CD4-positive, alpha-beta T cell (primary cell): ENCODE measurements at regions not wholly inside any gene's neighbourhood (a gene's known extent, or its start where the extent isn't known, plus 50 kb on each side); places are given as distances from the start of the nearest gene placed in this dataset.

Experiments
- ATAC-seq: fragments of 200-7000 bp; cut with Tn5 transposase; one replicate; pipeline ENCODE4 v1.10.0; 2022; ENCODE audit warnings: mild to moderate bottlenecking; ENCODE audit not compliant: poor library complexity
- CTCF ChIA-PET: fragments of 350-600 bp; sonication (Branson Sonifier 250); formaldehyde crosslinking; loops from one replicate; lab custom pipeline; 2021; ENCODE audit warnings: antibody characterized with exemption, inconsistent platforms; lab: Charles Lee
- POLR2A ChIA-PET: fragments of 350-600 bp; sonication (Branson Sonifier 250); formaldehyde crosslinking; loops from one replicate; lab custom pipeline; 2021; ENCODE audit warnings: antibody characterized with exemption, inconsistent platforms; lab: Charles Lee
- DNase-seq, 14 experiments: peaks; one replicate each; pipeline ENCODE4 v3.0.0-alpha.2; 2013 to 2020; ENCODE audit warnings: mixed read lengths in 2 of 14
- H3K27ac ChIP-seq, 2 donors: one replicate each; pipeline versions ENCODE4 v1.5.1 to v1.7.0; 2013; ENCODE audit warnings: low read length in 2 of 2, low read depth in 1 of 2, mild to moderate bottlenecking in 1 of 2
- H3K27me3 ChIP-seq, 2 experiments: 1 replicate in 1 of 2; 2 replicates in 1 of 2; pipeline versions ENCODE4 v1.6.1 to v1.7.0; 2013; ENCODE audit warnings: low read length in 2 of 2, control low read depth in 1 of 2, mild to moderate bottlenecking in 1 of 2, moderate library complexity in 1 of 2; ENCODE audit not compliant: insufficient read depth in 2 of 2, control insufficient read depth in 1 of 2
- H3K36me3 ChIP-seq: one replicate; pipeline ENCODE4 v1.6.1; 2013; ENCODE audit warnings: low read length, control low read depth; ENCODE audit not compliant: insufficient read depth
- H3K4me1 ChIP-seq: one replicate; pipeline ENCODE4 v1.6.1; 2013; ENCODE audit warnings: low read length, control low read depth; ENCODE audit not compliant: insufficient read depth
- H3K4me3 ChIP-seq: one replicate; pipeline ENCODE4 v1.5.1; 2013; ENCODE audit warnings: mild to moderate bottlenecking, low read length, moderate library complexity
- H3K9me3 ChIP-seq, 2 experiments: 1 replicate in 1 of 2; 2 replicates in 1 of 2; pipeline versions ENCODE4 v1.6.1 to v1.7.0; 2013; ENCODE audit warnings: low read length in 2 of 2, mild to moderate bottlenecking in 2 of 2, control low read depth in 1 of 2, moderate library complexity in 1 of 2; ENCODE audit not compliant: control insufficient read depth in 1 of 2, insufficient read depth in 1 of 2
- H3K27ac Mint-ChIP-seq: one replicate; pipeline ENCODE4 v1.8.0; 2020; ENCODE audit warnings: mixed read lengths
- H3K27me3 Mint-ChIP-seq: one replicate; pipeline ENCODE4 v1.8.0; 2021; ENCODE audit warnings: mixed read lengths
- H3K36me3 Mint-ChIP-seq: one replicate; pipeline ENCODE4 v1.8.0; 2021; ENCODE audit warnings: low read depth, mixed read lengths
- H3K4me1 Mint-ChIP-seq: one replicate; pipeline ENCODE4 v1.8.0; 2021; ENCODE audit warnings: low read depth, mixed read lengths
- H3K4me3 Mint-ChIP-seq: one replicate; pipeline ENCODE4 v1.8.0; 2020; ENCODE audit warnings: mild to moderate bottlenecking, mixed read lengths
- H3K9me3 Mint-ChIP-seq: one replicate; pipeline ENCODE4 v1.8.0; 2020; ENCODE audit warnings: mixed read lengths
- intact Hi-C, 2 experiments: fragments of 100-400 bp; cut with DNase I in 1 of 2; cut with micrococcal nuclease in 1 of 2; formaldehyde crosslinking; loops; one replicate each; pipeline versions ENCODE4 v1.15.1 to v1.9.0; 2023 to 2025; cut with DNase I, micrococcal nuclease
- TF ChIP-seq, protein P1 (sequence below): fragments of 200-600 bp; IDR thresholded peaks from one replicate; pipeline ENCODE4 v1.8.0; 2022; ENCODE audit warnings: antibody characterized with exemption, mild to moderate bottlenecking

DNA sequence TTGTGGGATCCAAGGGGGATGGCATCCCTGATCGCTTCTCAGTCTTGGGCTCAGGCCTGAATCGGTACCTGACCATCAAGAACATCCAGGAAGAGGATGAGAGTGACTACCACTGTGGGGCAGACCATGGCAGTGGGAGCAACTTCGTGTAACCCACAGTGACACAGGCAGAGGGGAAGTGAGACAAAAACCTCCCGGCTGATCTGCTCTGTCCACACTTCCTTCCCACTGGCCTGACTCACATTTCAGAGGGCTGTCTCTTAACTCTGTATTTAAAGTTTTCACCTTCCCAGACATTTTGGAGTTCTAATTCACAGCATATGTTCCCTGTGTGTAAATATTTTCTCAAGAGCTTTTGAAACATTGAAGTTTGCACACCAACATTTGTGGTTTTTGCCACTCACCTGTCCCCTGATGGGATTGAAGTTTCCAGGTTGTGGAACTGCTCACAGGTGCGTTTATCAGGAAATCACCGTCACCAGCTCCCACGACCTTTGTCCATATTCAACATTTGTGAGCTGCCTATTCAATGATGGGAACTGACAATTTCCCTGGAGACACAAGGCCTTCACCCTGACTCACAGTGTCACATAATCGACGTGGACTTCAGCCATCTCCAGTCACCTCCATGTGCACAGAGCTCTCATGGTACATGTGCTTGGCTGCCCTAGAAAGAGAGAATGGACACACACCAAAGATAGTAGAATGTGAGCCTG is 99.2 kb downstream of the VPREB1 start:
- no peak overlapping the region for H3K27ac Mint-ChIP-seq
- H3K36me3 Mint-ChIP-seq: no peaks in the 10 kb centered on the region
- CTCF ChIA-PET: interaction anchor here (0.9 to 1.2 kb wide), 2 partner anchors 17 to 148 kb away, joined by 3 to 4 read pairs; no protein-coding TSS in a partner anchor
- H3K27me3 Mint-ChIP-seq: peaks cover 18% of the 10 kb centered on the region
- H3K4me1 Mint-ChIP-seq: no peaks in the 10 kb centered on the region
- no peaks in the 10 kb centered on the region for H3K9me3 Mint-ChIP-seq
- intact Hi-C loops: loop anchor here (2.0 to 10.0 kb wide), 2 partner anchors 135 to 139 kb away; no protein-coding TSS in a partner anchor
- no peaks in the 10 kb centered on the region for H3K9me3 ChIP-seq
- peaks cover 0 to 5% of the 10 kb centered on the region in 2 experiments for H3K27me3 ChIP-seq
- H3K36me3 ChIP-seq: no peaks in the 10 kb centered on the region
- no peak overlapping the region for H3K27ac ChIP-seq
- DNase-seq: peak in 3 of 14 experiments; percentile 16 to 47 (median 45)
- ATAC-seq: no peak
- no peak overlapping the region for H3K4me3 Mint-ChIP-seq
- TF ChIP-seq, protein P1, sequence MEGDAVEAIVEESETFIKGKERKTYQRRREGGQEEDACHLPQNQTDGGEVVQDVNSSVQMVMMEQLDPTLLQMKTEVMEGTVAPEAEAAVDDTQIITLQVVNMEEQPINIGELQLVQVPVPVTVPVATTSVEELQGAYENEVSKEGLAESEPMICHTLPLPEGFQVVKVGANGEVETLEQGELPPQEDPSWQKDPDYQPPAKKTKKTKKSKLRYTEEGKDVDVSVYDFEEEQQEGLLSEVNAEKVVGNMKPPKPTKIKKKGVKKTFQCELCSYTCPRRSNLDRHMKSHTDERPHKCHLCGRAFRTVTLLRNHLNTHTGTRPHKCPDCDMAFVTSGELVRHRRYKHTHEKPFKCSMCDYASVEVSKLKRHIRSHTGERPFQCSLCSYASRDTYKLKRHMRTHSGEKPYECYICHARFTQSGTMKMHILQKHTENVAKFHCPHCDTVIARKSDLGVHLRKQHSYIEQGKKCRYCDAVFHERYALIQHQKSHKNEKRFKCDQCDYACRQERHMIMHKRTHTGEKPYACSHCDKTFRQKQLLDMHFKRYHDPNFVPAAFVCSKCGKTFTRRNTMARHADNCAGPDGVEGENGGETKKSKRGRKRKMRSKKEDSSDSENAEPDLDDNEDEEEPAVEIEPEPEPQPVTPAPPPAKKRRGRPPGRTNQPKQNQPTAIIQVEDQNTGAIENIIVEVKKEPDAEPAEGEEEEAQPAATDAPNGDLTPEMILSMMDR: no peak
- H3K4me3 ChIP-seq: no peak overlapping the region
- POLR2A ChIA-PET: no interaction called here
- H3K4me1 ChIP-seq: no peaks in the 10 kb centered on the region

DNA sequence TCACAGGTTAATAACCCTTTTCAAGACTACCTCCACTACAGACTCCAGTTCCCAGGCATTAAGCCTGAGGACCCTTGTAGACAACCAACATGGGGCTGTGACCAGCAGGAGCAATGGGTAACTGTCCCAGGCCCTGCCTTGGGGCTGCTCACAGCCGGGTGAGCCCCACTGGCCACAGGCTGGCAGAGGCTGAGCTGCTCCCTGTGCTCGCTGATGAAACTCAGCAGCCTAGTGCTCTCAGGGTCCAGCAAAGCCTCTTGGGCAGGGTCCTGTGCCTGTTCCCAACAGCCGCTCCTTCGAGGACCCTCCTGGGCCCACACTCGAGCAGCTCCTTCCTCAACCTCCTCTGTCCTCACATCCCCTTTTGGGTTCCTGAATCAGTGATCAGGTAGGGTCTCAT is 99.8 kb downstream of the VPREB1 start:
- Histone ChIP-seq H3K27ac (no peak overlapping the region), H3K36me3 (no peaks in the 10 kb centered on the region), H3K27me3 (peaks cover 5 to 7% of the 10 kb centered on the region in 2 experiments), H3K9me3 (no peaks in the 10 kb centered on the region), H3K4me3 (no peak overlapping the region), H3K4me1 (no peaks in the 10 kb centered on the region)
- Mint-ChIP-seq H3K27ac (no peak overlapping the region), H3K4me3 (no peak overlapping the region), H3K9me3 (no peaks in the 10 kb centered on the region), H3K27me3 (peaks cover 14% of the 10 kb centered on the region), H3K4me1 (no peaks in the 10 kb centered on the region), H3K36me3 (no peaks in the 10 kb centered on the region)
- no peak for ATAC-seq
- intact Hi-C loops: loop anchor here in 1 of 2 experiments (10.0 kb wide), 1 partner anchor 140 kb away; no protein-coding TSS in a partner anchor
- TF ChIP-seq, protein P1: no peak
- no peak for DNase-seq
- CTCF ChIA-PET: no interaction called here
- POLR2A ChIA-PET: no interaction called here

DNA sequence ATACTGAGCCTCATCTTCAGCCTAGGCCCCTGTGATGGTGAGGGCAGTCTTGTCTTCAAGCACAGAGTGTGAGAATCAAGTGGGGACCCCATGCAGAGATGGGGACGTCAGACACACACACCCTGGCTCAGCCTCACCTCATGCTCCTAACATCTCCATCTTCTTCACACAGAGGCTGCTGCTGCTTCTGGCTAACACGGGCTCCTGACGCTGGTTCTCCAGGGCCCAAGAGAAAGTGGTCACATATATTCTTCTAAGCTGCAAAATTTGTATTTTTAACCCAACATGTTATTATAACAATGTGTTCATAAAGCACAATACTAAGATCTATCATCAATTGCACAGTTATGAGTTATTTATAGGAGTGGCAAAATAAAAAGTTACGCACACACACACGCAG is 101.2 kb downstream of the VPREB1 start:
- H3K9me3 Mint-ChIP-seq: no peaks in the 10 kb centered on the region
- intact Hi-C loops: loop anchor here in 1 of 2 experiments (10.0 kb wide), 1 partner anchor 141 kb away; no protein-coding TSS in a partner anchor
- CTCF ChIA-PET: no interaction called here

More for the DNA sequence above, 101.2 kb downstream of the VPREB1 start:
- no peak for ATAC-seq
- H3K27ac Mint-ChIP-seq: no peak overlapping the region
- Histone ChIP-seq H3K27me3 (peaks cover 5 to 7% of the 10 kb centered on the region in 2 experiments), H3K4me3 (no peak overlapping the region), H3K9me3 (no peaks in the 10 kb centered on the region), H3K36me3 (no peaks in the 10 kb centered on the region), H3K4me1 (no peaks in the 10 kb centered on the region), H3K27ac (no peak overlapping the region)
- peaks cover 11% of the 10 kb centered on the region for H3K27me3 Mint-ChIP-seq
- TF ChIP-seq, protein P1: no peak
- no peaks in the 10 kb centered on the region for H3K4me1 Mint-ChIP-seq
- H3K36me3 Mint-ChIP-seq: no peaks in the 10 kb centered on the region
- no peak for DNase-seq
- POLR2A ChIA-PET: no interaction called here
- no peak overlapping the region for H3K4me3 Mint-ChIP-seq
